ENCODE measurements at regions not wholly inside any gene's neighbourhood (a gene's known extent, or its start where the extent isn't known, plus 50 kb on each side); places are given as distances from the start of the nearest gene placed in this dataset.

GRCh38 chr20:6944292-6944691, 176.8 kb downstream of the BMP2 start:
- Histone ChIP-seq H3K4me3 (no peak overlapping the region), H3K4me1 (ENCODE audit: low read depth) (no peaks in the 10 kb centered on the region), H3K36me3 (ENCODE audit: low read depth) (no peaks in the 10 kb centered on the region), H3K9me3 (no peaks in the 10 kb centered on the region)
- DNase-seq, result no peak
- no peak for ATAC-seq
- no peak for TF ChIP-seq CTCF (IDR thresholded peaks at IDR 0.05)
- intact Hi-C loops (cut with DNase I, micrococcal nuclease), result loop anchor here in 1 of 2 donors (10.0 kb wide), 1 partner anchor 759 kb away; no protein-coding TSS in a partner anchor

- Histone ChIP-seq H3K36me3 (ENCODE audit: low read depth) (no peaks in the 10 kb centered on the region), H3K4me3 (no peak overlapping the region), H3K4me1 (ENCODE audit: low read depth) (no peaks in the 10 kb centered on the region), H3K9me3 (no peaks in the 10 kb centered on the region)
- intact Hi-C loops (cut with DNase I, micrococcal nuclease), result no loop called here
- TF ChIP-seq CTCF (IDR thresholded peaks at IDR 0.05), result no peak
- no peak for DNase-seq
- no peak for ATAC-seq
These were observed 186.1 kb downstream of the BMP2 start for GRCh38 chr20:6953611-6954010.

GRCh38 chr20:6954219-6954618, 186.7 kb downstream of the BMP2 start:
- Histone ChIP-seq H3K4me3 (no peak overlapping the region), H3K4me1 (ENCODE audit: low read depth) (no peaks in the 10 kb centered on the region), H3K36me3 (ENCODE audit: low read depth) (no peaks in the 10 kb centered on the region), H3K9me3 (no peaks in the 10 kb centered on the region)
- intact Hi-C loops (cut with DNase I, micrococcal nuclease), result no loop called here
- DNase-seq (no peak), ATAC-seq (no peak)
- TF ChIP-seq CTCF (IDR thresholded peaks at IDR 0.05), result no peak

- DNase-seq (no peak), ATAC-seq (no peak)
- no peak for TF ChIP-seq CTCF (IDR thresholded peaks at IDR 0.05)
- Histone ChIP-seq H3K36me3 (ENCODE audit: low read depth) (no peaks in the 10 kb centered on the region), H3K4me1 (ENCODE audit: low read depth) (peaks cover 6% of the 10 kb centered on the region), H3K9me3 (no peaks in the 10 kb centered on the region), H3K4me3 (no peak overlapping the region)
- intact Hi-C loops (cut with DNase I, micrococcal nuclease), result no loop called here
These were observed 188.6 kb downstream of the BMP2 start for GRCh38 chr20:6956056-6956455.

GRCh38 chr20:6956574-6956973, 189.1 kb downstream of the BMP2 start:
- Histone ChIP-seq H3K4me3 (no peak overlapping the region), H3K4me1 (ENCODE audit: low read depth) (peaks cover 6% of the 10 kb centered on the region), H3K9me3 (no peaks in the 10 kb centered on the region), H3K36me3 (ENCODE audit: low read depth) (no peaks in the 10 kb centered on the region)
- intact Hi-C loops (cut with DNase I, micrococcal nuclease), result no loop called here
- DNase-seq (no peak), ATAC-seq (no peak)
- no peak for TF ChIP-seq CTCF (IDR thresholded peaks at IDR 0.05)

GRCh38 chr20:6959900-6960312, 192.4 kb downstream of the BMP2 start:
- H3K4me3 ChIP-seq, result no peak overlapping the region
- intact Hi-C loops (cut with DNase I, micrococcal nuclease), result no loop called here
- DNase-seq, result peak in 1 of 3 donors; percentile 21

More at GRCh38 chr20:6959900-6960312, 192.4 kb downstream of the BMP2 start:
- peak; percentile 95 for ATAC-seq
- Histone ChIP-seq H3K9me3 (no peaks in the 10 kb centered on the region), H3K4me1 (ENCODE audit: low read depth) (peaks cover 6% of the 10 kb centered on the region), H3K36me3 (ENCODE audit: low read depth) (no peaks in the 10 kb centered on the region)
- TF ChIP-seq CTCF (IDR thresholded peaks at IDR 0.05), result no peak
